ENCODE measurements at regions not wholly inside any gene's neighbourhood (a gene's known extent, or its start where the extent isn't known, plus 50 kb on each side); places are given as distances from the start of the nearest gene placed in this dataset.

DNA sequence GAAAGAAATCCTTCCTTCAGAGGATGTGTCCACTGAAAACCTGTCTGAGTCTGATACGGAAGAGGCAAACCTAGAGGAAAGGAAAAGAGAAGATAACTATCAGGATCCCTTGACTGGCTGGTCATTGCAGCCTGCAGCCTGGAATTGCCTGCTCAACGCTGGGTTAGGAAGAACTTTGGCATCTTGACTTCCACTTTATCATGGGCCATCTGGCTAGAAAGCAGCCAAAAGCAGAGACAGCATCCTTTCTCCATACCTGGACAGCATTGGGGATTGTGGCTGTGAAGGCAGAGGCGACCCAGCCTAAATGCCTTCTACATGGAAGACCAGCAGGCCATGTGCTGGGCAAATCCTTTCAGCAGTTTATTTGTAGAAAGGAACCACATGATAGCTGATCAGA, 58.7 kb upstream of the PTPN3 start:
- no peak overlapping the region for H3K27ac ChIP-seq (ENCODE audit: low read depth in 1 of 2, low read length in 2 of 2)
- DNase-seq (ENCODE audit: low spot score), result no peak
- H3K9me3 ChIP-seq (ENCODE audit: control insufficient read depth in 4 of 4, low read length in 3 of 4), result no peaks in the 10 kb centered on the region
- no peaks in the 10 kb centered on the region for H3K4me1 ChIP-seq (ENCODE audit: control insufficient read depth in 4 of 4, insufficient read depth in 4 of 4, low read length in 3 of 4)
- no peaks in the 10 kb centered on the region for H3K36me3 ChIP-seq (ENCODE audit: control insufficient read depth in 4 of 4, insufficient read depth in 3 of 4, low read depth in 1 of 4, low read length in 3 of 4)
- TF ChIP-seq, protein P1, sequence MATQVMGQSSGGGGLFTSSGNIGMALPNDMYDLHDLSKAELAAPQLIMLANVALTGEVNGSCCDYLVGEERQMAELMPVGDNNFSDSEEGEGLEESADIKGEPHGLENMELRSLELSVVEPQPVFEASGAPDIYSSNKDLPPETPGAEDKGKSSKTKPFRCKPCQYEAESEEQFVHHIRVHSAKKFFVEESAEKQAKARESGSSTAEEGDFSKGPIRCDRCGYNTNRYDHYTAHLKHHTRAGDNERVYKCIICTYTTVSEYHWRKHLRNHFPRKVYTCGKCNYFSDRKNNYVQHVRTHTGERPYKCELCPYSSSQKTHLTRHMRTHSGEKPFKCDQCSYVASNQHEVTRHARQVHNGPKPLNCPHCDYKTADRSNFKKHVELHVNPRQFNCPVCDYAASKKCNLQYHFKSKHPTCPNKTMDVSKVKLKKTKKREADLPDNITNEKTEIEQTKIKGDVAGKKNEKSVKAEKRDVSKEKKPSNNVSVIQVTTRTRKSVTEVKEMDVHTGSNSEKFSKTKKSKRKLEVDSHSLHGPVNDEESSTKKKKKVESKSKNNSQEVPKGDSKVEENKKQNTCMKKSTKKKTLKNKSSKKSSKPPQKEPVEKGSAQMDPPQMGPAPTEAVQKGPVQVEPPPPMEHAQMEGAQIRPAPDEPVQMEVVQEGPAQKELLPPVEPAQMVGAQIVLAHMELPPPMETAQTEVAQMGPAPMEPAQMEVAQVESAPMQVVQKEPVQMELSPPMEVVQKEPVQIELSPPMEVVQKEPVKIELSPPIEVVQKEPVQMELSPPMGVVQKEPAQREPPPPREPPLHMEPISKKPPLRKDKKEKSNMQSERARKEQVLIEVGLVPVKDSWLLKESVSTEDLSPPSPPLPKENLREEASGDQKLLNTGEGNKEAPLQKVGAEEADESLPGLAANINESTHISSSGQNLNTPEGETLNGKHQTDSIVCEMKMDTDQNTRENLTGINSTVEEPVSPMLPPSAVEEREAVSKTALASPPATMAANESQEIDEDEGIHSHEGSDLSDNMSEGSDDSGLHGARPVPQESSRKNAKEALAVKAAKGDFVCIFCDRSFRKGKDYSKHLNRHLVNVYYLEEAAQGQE (IDR thresholded peaks at IDR 0.05), result no peak
- TF ChIP-seq, protein P2, sequence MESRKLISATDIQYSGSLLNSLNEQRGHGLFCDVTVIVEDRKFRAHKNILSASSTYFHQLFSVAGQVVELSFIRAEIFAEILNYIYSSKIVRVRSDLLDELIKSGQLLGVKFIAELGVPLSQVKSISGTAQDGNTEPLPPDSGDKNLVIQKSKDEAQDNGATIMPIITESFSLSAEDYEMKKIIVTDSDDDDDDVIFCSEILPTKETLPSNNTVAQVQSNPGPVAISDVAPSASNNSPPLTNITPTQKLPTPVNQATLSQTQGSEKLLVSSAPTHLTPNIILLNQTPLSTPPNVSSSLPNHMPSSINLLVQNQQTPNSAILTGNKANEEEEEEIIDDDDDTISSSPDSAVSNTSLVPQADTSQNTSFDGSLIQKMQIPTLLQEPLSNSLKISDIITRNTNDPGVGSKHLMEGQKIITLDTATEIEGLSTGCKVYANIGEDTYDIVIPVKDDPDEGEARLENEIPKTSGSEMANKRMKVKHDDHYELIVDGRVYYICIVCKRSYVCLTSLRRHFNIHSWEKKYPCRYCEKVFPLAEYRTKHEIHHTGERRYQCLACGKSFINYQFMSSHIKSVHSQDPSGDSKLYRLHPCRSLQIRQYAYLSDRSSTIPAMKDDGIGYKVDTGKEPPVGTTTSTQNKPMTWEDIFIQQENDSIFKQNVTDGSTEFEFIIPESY (IDR thresholded peaks at IDR 0.05), result no peak
- no peak for TF ChIP-seq HNF4A (conservative IDR thresholded peaks at IDR 0.05)
- TF ChIP-seq, protein P3, sequence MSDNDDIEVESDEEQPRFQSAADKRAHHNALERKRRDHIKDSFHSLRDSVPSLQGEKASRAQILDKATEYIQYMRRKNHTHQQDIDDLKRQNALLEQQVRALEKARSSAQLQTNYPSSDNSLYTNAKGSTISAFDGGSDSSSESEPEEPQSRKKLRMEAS (IDR thresholded peaks at IDR 0.05), result no peak
- no peak for TF ChIP-seq SP1 (IDR thresholded peaks at IDR 0.05)
- TF ChIP-seq JUND (IDR thresholded peaks at IDR 0.05), result no peak
- TF ChIP-seq TAF1 (conservative IDR thresholded peaks at IDR 0.05), result no peak
- no peaks in the 10 kb centered on the region for H3K27me3 ChIP-seq (ENCODE audit: control insufficient read depth in 4 of 4, insufficient read depth in 4 of 4, low read length in 3 of 4)
- H3K4me3 ChIP-seq (ENCODE audit: low read depth in 1 of 3, low read length in 3 of 3), result no peak overlapping the region
- 61% methylated on average over 3 of the region's 3 CpGs for WGBS
- no peak overlapping the region for H3K9ac ChIP-seq (ENCODE audit: low read depth in 1 of 2, low read length in 2 of 2)

DNA sequence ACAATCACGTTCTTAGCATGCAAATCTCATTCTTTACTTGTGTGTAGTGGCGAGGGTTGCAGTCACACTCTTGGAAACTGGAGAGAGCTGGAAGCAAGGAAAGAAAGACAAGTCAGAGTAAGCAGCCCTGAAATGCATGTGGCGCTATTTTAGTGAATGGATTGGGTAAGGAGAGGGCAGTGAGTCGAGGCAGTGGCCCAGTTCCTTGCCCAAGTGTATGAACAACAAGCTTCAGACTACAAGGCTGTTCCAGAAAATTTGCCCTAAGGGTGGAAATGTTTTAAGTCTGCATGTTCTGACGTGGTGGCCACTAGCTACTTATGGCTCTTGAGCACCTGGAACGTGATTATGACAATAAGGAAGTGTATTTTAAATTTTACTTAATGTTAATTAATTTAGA, 59.4 kb upstream of the PTPN3 start:
- Histone ChIP-seq H3K4me1 (ENCODE audit: control insufficient read depth in 4 of 4, insufficient read depth in 4 of 4, low read length in 3 of 4) (no peaks in the 10 kb centered on the region), H3K9me3 (ENCODE audit: control insufficient read depth in 4 of 4, low read length in 3 of 4) (no peaks in the 10 kb centered on the region), H3K27me3 (ENCODE audit: control insufficient read depth in 4 of 4, insufficient read depth in 4 of 4, low read length in 3 of 4) (no peaks in the 10 kb centered on the region), H3K36me3 (ENCODE audit: control insufficient read depth in 4 of 4, insufficient read depth in 3 of 4, low read depth in 1 of 4, low read length in 3 of 4) (no peaks in the 10 kb centered on the region), H3K27ac (ENCODE audit: low read depth in 1 of 2, low read length in 2 of 2) (no peak overlapping the region), H3K9ac (ENCODE audit: low read depth in 1 of 2, low read length in 2 of 2) (no peak overlapping the region), H3K4me3 (ENCODE audit: low read depth in 1 of 3, low read length in 3 of 3) (no peak overlapping the region)
- WGBS, result 69% methylated on average over 6 of the region's 6 CpGs
- TF ChIP-seq, protein P4, sequence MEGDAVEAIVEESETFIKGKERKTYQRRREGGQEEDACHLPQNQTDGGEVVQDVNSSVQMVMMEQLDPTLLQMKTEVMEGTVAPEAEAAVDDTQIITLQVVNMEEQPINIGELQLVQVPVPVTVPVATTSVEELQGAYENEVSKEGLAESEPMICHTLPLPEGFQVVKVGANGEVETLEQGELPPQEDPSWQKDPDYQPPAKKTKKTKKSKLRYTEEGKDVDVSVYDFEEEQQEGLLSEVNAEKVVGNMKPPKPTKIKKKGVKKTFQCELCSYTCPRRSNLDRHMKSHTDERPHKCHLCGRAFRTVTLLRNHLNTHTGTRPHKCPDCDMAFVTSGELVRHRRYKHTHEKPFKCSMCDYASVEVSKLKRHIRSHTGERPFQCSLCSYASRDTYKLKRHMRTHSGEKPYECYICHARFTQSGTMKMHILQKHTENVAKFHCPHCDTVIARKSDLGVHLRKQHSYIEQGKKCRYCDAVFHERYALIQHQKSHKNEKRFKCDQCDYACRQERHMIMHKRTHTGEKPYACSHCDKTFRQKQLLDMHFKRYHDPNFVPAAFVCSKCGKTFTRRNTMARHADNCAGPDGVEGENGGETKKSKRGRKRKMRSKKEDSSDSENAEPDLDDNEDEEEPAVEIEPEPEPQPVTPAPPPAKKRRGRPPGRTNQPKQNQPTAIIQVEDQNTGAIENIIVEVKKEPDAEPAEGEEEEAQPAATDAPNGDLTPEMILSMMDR (IDR thresholded peaks at IDR 0.05; ENCODE audit: low read depth, low read length, missing input control), result no peak
- TF ChIP-seq HNF4G (IDR thresholded peaks at IDR 0.05) (no peak), RXRA (IDR thresholded peaks at IDR 0.05) (no peak), JUND (IDR thresholded peaks at IDR 0.05) (no peak)
- TF ChIP-seq, protein P5, sequence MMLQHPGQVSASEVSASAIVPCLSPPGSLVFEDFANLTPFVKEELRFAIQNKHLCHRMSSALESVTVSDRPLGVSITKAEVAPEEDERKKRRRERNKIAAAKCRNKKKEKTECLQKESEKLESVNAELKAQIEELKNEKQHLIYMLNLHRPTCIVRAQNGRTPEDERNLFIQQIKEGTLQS (IDR thresholded peaks at IDR 0.05), result no peak
- DNase-seq (ENCODE audit: low spot score), result no peak

All from liver (tissue), 8 donors.